ENCODE measurements at regions not wholly inside any gene's neighbourhood (a gene's known extent, or its start where the extent isn't known, plus 50 kb on each side); places are given as distances from the start of the nearest gene placed in this dataset.
"Not testable (repeated sequence)": the region's sequence is repeated elsewhere in the genome, so short reads cannot be mapped to it uniquely, and the experiment has no call there.

DNA sequence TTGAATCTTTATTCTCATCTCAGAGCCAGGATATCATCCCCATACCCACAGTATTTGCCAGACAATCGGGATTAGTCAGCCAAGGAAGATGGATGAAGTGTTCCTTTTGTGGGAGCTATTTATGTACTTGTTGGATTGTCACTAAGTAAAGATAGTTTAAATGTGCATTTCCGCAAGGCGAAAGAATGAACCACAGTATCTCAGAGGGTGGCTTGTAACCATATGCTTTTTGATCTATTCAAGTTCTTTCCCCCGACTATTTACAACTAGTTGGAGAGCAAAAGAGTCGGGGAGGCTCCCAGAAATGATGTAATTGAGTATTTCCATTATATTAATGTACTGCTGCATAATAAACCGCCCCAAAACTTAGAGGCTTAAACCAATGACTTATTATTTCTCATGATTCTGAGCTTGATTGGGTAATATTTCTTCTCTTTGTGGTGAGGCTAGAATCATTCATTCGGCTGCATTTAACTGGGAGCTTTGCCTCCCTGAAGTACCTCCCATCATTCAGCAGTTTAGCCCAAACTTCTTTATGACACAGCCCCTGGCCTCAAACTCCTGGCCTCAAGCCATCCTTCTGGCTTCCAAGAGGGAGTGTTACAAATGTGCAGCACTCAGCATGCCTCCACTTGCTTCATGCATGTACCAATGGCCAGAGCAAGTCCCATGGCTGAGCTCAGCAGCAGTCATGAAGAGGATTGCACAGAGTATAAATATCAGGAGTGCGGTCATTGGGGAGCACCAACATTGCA, 423.7 kb downstream of the METTL4 start:
- TF ChIP-seq SUZ12 (IDR thresholded peaks at IDR 0.05; ENCODE audit: extremely low read depth, insufficient read depth, insufficient read length) (no peak), YY1 (IDR thresholded peaks at IDR 0.05; ENCODE audit: insufficient read depth, insufficient read length) (no peak), ZNF274 (IDR thresholded peaks at IDR 0.05; ENCODE audit: low read depth, low read length) (no peak)
- no peaks in the 10 kb centered on the region for H3K27me3 ChIP-seq (ENCODE audit: insufficient read depth, insufficient read length)
- H3K9me3 ChIP-seq (ENCODE audit: insufficient read depth, low read length): no peaks in the 10 kb centered on the region
- H3K9ac ChIP-seq (ENCODE audit: insufficient read length, low read depth): no peak overlapping the region
- H3K36me3 ChIP-seq (ENCODE audit: insufficient read depth, insufficient read length, low read length): no peaks in the 10 kb centered on the region
- H3K4me3 ChIP-seq (ENCODE audit: insufficient read length, low read depth): no peak overlapping the region
- no peak for DNase-seq (ENCODE audit: low read depth, low spot score)
- no peaks in the 10 kb centered on the region for H3K4me1 ChIP-seq (ENCODE audit: insufficient read depth, insufficient read length)

DNA sequence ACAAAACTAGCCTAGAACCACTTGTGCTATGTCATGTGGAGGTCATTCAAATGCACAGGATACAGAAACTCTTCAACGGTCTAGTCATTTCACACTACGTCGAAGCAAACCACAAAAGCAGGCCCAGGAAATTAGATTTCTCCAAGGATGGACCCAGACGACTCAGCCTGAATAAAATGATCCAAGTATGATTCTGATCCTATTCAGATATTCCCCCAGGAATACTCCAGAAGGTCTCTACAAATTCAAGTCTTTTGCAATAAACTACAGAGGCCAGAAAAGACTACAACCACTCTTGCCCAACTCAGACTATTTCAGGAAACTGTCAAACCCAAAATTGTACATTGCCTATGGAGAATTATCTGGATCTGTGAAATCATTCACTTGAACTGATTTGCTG, 422.5 kb downstream of the METTL4 start:
- Histone ChIP-seq H3K27me3 (ENCODE audit: insufficient read depth, insufficient read length) (no peaks in the 10 kb centered on the region), H3K9me3 (ENCODE audit: insufficient read depth, low read length) (no peaks in the 10 kb centered on the region), H3K4me1 (ENCODE audit: insufficient read depth, insufficient read length) (no peaks in the 10 kb centered on the region), H3K36me3 (ENCODE audit: insufficient read depth, insufficient read length, low read length) (no peaks in the 10 kb centered on the region), H3K9ac (ENCODE audit: insufficient read length, low read depth) (no peak overlapping the region), H3K4me3 (ENCODE audit: insufficient read length, low read depth) (no peak overlapping the region)
- no peak for TF ChIP-seq ZNF274 (IDR thresholded peaks at IDR 0.05; ENCODE audit: low read depth, low read length)
- no peak for TF ChIP-seq YY1 (IDR thresholded peaks at IDR 0.05; ENCODE audit: insufficient read depth, insufficient read length)
- TF ChIP-seq SUZ12 (IDR thresholded peaks at IDR 0.05; ENCODE audit: extremely low read depth, insufficient read depth, insufficient read length): no peak
- no peak for DNase-seq (ENCODE audit: low read depth, low spot score)

DNA sequence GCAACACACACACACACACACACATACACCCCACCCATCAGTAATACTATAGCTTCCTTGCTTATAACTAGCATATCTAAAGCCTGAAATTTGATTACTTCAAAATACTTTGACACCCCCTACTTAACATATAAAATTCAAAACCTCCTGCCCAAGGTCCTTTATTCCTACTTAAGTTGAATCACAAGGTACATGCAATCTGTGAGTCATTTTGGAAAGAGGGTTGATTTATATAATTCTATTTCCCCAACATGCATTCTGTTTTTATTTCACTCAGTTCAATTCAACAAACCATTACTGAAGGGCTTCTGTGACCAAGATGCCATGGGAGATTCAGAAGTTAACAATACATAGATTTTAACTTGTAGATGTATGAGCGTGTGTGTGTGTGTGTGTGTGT, 420.7 kb downstream of the METTL4 start:
- Histone ChIP-seq H3K4me1 (ENCODE audit: insufficient read depth, insufficient read length) (no peaks in the 10 kb centered on the region), H3K9ac (ENCODE audit: insufficient read length, low read depth) (no peak overlapping the region), H3K27me3 (ENCODE audit: insufficient read depth, insufficient read length) (no peaks in the 10 kb centered on the region), H3K9me3 (ENCODE audit: insufficient read depth, low read length) (no peaks in the 10 kb centered on the region), H3K4me3 (ENCODE audit: insufficient read length, low read depth) (no peak overlapping the region), H3K36me3 (ENCODE audit: insufficient read depth, insufficient read length, low read length) (no peaks in the 10 kb centered on the region)
- no peak for DNase-seq (ENCODE audit: low read depth, low spot score)
- TF ChIP-seq ZNF274 (IDR thresholded peaks at IDR 0.05; ENCODE audit: low read depth, low read length): no peak
- no peak for TF ChIP-seq SUZ12 (IDR thresholded peaks at IDR 0.05; ENCODE audit: extremely low read depth, insufficient read depth, insufficient read length)
- TF ChIP-seq YY1 (IDR thresholded peaks at IDR 0.05; ENCODE audit: insufficient read depth, insufficient read length): no peak

DNA sequence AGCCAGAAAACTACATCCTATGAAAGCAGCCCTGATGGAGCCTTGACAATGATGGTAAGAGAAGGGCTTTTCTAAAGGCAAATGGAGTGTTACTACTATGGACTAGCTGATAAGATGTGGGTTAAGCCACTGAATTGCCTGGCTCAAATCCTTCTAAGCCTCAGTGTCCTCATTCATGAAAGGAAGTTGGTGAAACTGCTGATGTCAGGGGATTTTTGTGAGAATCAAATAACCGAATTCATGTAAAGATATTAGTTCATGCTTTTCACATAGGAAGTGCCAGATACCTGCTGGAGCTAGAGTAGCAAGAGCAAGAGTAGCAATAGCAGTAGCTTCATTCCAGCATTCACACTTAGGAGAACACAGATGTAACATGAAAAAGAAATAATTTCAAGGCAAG, 417.0 kb downstream of the METTL4 start:
- no peak overlapping the region for H3K4me3 ChIP-seq (ENCODE audit: insufficient read length, low read depth)
- peaks cover 14% of the 10 kb centered on the region for H3K9me3 ChIP-seq (ENCODE audit: insufficient read depth, low read length)
- no peaks in the 10 kb centered on the region for H3K4me1 ChIP-seq (ENCODE audit: insufficient read depth, insufficient read length)
- no peak for TF ChIP-seq SUZ12 (IDR thresholded peaks at IDR 0.05; ENCODE audit: extremely low read depth, insufficient read depth, insufficient read length)
- TF ChIP-seq YY1 (IDR thresholded peaks at IDR 0.05; ENCODE audit: insufficient read depth, insufficient read length): no peak
- no peak for TF ChIP-seq ZNF274 (IDR thresholded peaks at IDR 0.05; ENCODE audit: low read depth, low read length)
- no peaks in the 10 kb centered on the region for H3K27me3 ChIP-seq (ENCODE audit: insufficient read depth, insufficient read length)
- H3K36me3 ChIP-seq (ENCODE audit: insufficient read depth, insufficient read length, low read length): no peaks in the 10 kb centered on the region
- H3K9ac ChIP-seq (ENCODE audit: insufficient read length, low read depth): no peak overlapping the region
- DNase-seq (ENCODE audit: low read depth, low spot score): no peak

DNA sequence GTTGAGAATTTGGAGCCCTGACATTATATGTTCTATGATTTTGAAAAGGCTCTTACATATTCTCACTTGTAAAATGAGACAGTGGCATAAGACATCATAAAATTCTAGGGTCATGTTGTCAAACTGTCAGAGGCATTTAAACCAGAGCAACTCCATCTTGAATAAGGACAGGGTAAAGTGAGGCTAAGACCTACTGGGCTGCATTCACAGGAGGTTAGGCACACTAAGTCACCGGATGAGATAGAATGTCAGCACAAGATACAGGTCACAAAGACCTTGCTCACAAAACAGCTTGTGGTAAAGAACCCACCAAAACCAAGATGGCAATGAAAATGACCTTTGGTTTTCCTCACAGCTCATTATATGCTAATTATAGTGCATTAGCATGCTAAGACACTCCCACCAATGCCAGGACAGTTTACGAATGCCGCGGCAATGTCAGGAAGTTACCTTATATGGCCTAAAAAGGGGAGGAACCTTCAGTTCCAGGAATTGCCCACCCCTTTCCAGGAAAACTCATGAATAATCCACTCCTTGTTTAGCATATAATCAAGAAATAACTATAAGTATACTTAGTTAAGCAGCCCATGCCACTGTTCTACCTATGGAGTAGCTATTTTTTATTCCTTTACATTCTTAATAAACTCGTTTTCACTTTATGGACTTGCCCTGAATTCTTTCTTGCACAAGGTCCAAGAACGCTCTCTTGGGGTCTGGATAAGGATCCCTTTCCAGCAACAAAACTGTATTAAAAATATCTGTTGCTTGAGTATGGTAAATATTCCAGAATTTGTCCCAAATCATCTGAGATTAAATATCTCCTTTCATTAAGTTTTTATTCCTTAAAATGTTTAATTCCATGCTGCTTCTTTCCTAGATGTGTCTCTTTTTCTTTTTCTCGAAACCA, 406.4 kb downstream of the METTL4 start:
- H3K27me3 ChIP-seq (ENCODE audit: insufficient read depth, insufficient read length): no peaks in the 10 kb centered on the region
- no peaks in the 10 kb centered on the region for H3K4me1 ChIP-seq (ENCODE audit: insufficient read depth, insufficient read length)
- H3K9ac ChIP-seq (ENCODE audit: insufficient read length, low read depth): no peak overlapping the region
- H3K9me3 ChIP-seq (ENCODE audit: insufficient read depth, low read length): peaks cover 5% of the 10 kb centered on the region; the same call in 1 of the 2 replicates
- no peaks in the 10 kb centered on the region for H3K36me3 ChIP-seq (ENCODE audit: insufficient read depth, insufficient read length, low read length)
- TF ChIP-seq SUZ12 (IDR thresholded peaks at IDR 0.05; ENCODE audit: extremely low read depth, insufficient read depth, insufficient read length): no peak
- no peak for DNase-seq (ENCODE audit: low read depth, low spot score)
- no peak overlapping the region for H3K4me3 ChIP-seq (ENCODE audit: insufficient read length, low read depth)

DNA sequence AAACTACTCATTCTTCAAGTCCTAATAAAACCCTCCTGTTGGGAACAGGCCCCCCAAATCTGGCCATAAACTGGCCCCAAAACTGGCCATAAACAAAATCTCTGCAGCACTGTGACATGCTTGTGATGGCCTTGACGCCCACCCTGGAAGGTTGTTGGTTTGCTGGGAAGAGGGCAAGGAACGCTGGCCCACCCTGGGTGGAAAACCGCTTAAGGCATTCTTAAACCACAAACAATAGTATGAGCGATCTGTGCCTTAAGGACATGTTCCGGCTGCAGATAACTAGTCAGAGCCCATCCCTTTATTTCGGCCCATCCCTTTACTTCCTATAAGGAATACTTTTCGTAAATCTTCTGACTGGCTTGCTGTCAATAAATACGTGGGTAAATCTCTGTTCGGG, 404.4 kb downstream of the METTL4 start:
- not testable (repeated sequence) for H3K4me1 ChIP-seq (ENCODE audit: insufficient read depth, insufficient read length); DNase-seq (ENCODE audit: low read depth, low spot score); H3K36me3 ChIP-seq (ENCODE audit: insufficient read depth, insufficient read length, low read length); H3K4me3 ChIP-seq (ENCODE audit: insufficient read length, low read depth); H3K9ac ChIP-seq (ENCODE audit: insufficient read length, low read depth); H3K9me3 ChIP-seq (ENCODE audit: insufficient read depth, low read length); H3K27me3 ChIP-seq (ENCODE audit: insufficient read depth, insufficient read length)

DNA sequence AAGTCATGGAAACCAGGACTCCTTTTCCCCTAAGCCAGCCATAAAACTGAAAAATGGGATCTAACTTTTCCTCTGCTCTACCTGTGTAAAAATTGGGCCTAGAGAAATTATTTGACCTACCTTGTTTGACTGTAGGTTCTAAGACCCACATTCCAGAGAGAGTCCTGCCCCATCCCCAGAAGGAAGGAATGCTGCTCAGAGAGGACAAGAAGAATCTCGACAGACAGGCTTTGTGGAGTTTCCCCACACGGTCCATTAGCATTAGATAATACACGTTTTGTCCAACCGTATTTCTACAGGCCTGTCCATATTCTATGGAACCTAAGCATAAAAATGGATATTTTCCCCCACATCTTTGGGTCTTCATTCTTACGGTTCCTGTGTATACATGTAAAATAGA, 403.3 kb downstream of the METTL4 start:
- TF ChIP-seq ZNF274 (IDR thresholded peaks at IDR 0.05; ENCODE audit: low read depth, low read length) (no peak), SUZ12 (IDR thresholded peaks at IDR 0.05; ENCODE audit: extremely low read depth, insufficient read depth, insufficient read length) (no peak), YY1 (IDR thresholded peaks at IDR 0.05; ENCODE audit: insufficient read depth, insufficient read length) (no peak)
- H3K9me3 ChIP-seq (ENCODE audit: insufficient read depth, low read length): peaks cover 5% of the 10 kb centered on the region; the same call in 1 of the 2 replicates
- H3K36me3 ChIP-seq (ENCODE audit: insufficient read depth, insufficient read length, low read length): no peaks in the 10 kb centered on the region
- no peaks in the 10 kb centered on the region for H3K4me1 ChIP-seq (ENCODE audit: insufficient read depth, insufficient read length)
- no peak for DNase-seq (ENCODE audit: low read depth, low spot score)
- no peak overlapping the region for H3K9ac ChIP-seq (ENCODE audit: insufficient read length, low read depth)
- H3K27me3 ChIP-seq (ENCODE audit: insufficient read depth, insufficient read length): no peaks in the 10 kb centered on the region
- H3K4me3 ChIP-seq (ENCODE audit: insufficient read length, low read depth): no peak overlapping the region

All from NT2/D1 (cell line).